Thyroid gland (tissue), 4 donors: ENCODE measurements at regions not wholly inside any gene's neighbourhood (a gene's known extent, or its start where the extent isn't known, plus 50 kb on each side); places are given as distances from the start of the nearest gene placed in this dataset.

Source experiments
- POLR2A ChIP-seq, 2 donors: fragments of 450-650 bp; IDR thresholded peaks; one replicate each; pipeline ENCODE4 v1.6.1; 2017; ENCODE audit warnings: antibody characterized with exemption in 2 of 2, mild to moderate bottlenecking in 2 of 2, moderate library complexity in 1 of 2
- TF ChIP-seq, protein P1 (sequence below), 6 experiments: fragments of 200-600 bp in 3 of 6; fragments of 450-650 bp in 3 of 6; sonication (generic) in 3 of 6; IDR thresholded peaks; one replicate each; pipeline ENCODE4 v1.5.1; 2016 to 2019; ENCODE audit warnings: antibody characterized with exemption in 6 of 6, mild to moderate bottlenecking in 2 of 6, inconsistent platforms in 1 of 6, moderate library complexity in 1 of 6

- TF ChIP-seq, protein P1, sequence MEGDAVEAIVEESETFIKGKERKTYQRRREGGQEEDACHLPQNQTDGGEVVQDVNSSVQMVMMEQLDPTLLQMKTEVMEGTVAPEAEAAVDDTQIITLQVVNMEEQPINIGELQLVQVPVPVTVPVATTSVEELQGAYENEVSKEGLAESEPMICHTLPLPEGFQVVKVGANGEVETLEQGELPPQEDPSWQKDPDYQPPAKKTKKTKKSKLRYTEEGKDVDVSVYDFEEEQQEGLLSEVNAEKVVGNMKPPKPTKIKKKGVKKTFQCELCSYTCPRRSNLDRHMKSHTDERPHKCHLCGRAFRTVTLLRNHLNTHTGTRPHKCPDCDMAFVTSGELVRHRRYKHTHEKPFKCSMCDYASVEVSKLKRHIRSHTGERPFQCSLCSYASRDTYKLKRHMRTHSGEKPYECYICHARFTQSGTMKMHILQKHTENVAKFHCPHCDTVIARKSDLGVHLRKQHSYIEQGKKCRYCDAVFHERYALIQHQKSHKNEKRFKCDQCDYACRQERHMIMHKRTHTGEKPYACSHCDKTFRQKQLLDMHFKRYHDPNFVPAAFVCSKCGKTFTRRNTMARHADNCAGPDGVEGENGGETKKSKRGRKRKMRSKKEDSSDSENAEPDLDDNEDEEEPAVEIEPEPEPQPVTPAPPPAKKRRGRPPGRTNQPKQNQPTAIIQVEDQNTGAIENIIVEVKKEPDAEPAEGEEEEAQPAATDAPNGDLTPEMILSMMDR (IDR thresholded peaks at IDR 0.05), result peak in 5 of 6 experiments; percentile 38 to 82 (median 66)
- TF ChIP-seq POLR2A (IDR thresholded peaks at IDR 0.05), result no peak
Observed at GRCh38 chr10:84613336-84614021, 285.1 kb downstream of the CCSER2 start.
